Panc1 (cell line): ENCODE measurements at regions not wholly inside any gene's neighbourhood (a gene's known extent, or its start where the extent isn't known, plus 50 kb on each side); places are given as distances from the start of the nearest gene placed in this dataset.

Experiments
- ATAC-seq: fragments of 200-7000 bp; cut with Tn5 transposase; 2 replicates; pipeline ENCODE4 v1.9.1; 2020; ENCODE audit warnings: mild to moderate bottlenecking, moderate library complexity
- BruUV-seq: library from RNA; stranded (reverse); fragments of 400-500 nt; replicated peaks from 2 replicates; lab custom pipeline; 2021; lab: Mats Ljungman, UMichigan
- CTCF ChIA-PET: fragments of 300-600 bp; sonication (Branson Sonifier 250); formaldehyde crosslinking; loops from one replicate; lab custom pipeline; 2022; ENCODE audit warnings: antibody characterized with exemption; lab: Charles Lee
- POLR2A ChIA-PET: fragments of 300-600 bp; sonication (Branson Sonifier 250); formaldehyde crosslinking; loops from one replicate; lab custom pipeline; 2022; ENCODE audit warnings: antibody characterized with exemption; lab: Charles Lee
- DNase-seq: peaks from one replicate; pipeline ENCODE4 v3.0.0-alpha.2; 2010; ENCODE audit warnings: low read depth, low spot score
- H3K27ac ChIP-seq: 2 replicates; pipeline ENCODE4 v1.5.1; 2011; ENCODE audit warnings: mild to moderate bottlenecking, low read length, inconsistent platforms
- H3K27me3 ChIP-seq: fragments of 200-500 bp; sonication (Bioruptor generic); 2 replicates; pipeline ENCODE4 v1.6.0; 2014; ENCODE audit warnings: low read length, inconsistent platforms; ENCODE audit not compliant: control insufficient read depth, insufficient read depth
- H3K36me3 ChIP-seq: fragments of 200-500 bp; sonication (Bioruptor generic); 2 replicates; pipeline ENCODE4 v1.5.1; 2014; ENCODE audit warnings: inconsistent platforms, mild to moderate bottlenecking, low read length, moderate library complexity; ENCODE audit not compliant: control insufficient read depth, insufficient read depth
- H3K4me1 ChIP-seq: 2 replicates; pipeline ENCODE4 v1.5.1; 2011; ENCODE audit warnings: inconsistent platforms, mild to moderate bottlenecking, low read length, moderate library complexity; ENCODE audit not compliant: control insufficient read depth, insufficient read depth
- H3K4me3 ChIP-seq, 2 experiments: 2 replicates each; pipeline ENCODE4 v1.5.1; 2011 to 2012; ENCODE audit warnings: low read depth in 2 of 2, low read length in 2 of 2, mild to moderate bottlenecking in 2 of 2, inconsistent platforms in 1 of 2, moderate library complexity in 1 of 2
- H3K9me3 ChIP-seq: fragments of 200-500 bp; sonication (Bioruptor generic); 2 replicates; pipeline ENCODE4 v1.5.1; 2014; ENCODE audit warnings: low read depth, mild to moderate bottlenecking, inconsistent platforms, low read length, moderate library complexity; ENCODE audit not compliant: control insufficient read depth, insufficient read depth
- CTCF ChIP-seq: fragments of 450-650 bp; IDR thresholded peaks from 2 replicates; pipeline ENCODE4 v1.5.1; 2017; ENCODE audit warnings: mild to moderate bottlenecking
- POLR2AphosphoS5 ChIP-seq: IDR thresholded peaks from 2 replicates; pipeline ENCODE4 v1.6.1; 2012; ENCODE audit warnings: mild to moderate bottlenecking, low read depth, low read length, moderate library complexity
- REST ChIP-seq, 2 experiments: IDR thresholded peaks; 2 replicates each; pipeline ENCODE4 v1.6.1; 2011 to 2012; ENCODE audit warnings: low read depth in 2 of 2, control low read depth in 1 of 2, low read length in 1 of 2, mild to moderate bottlenecking in 1 of 2, moderate library complexity in 1 of 2; ENCODE audit not compliant: insufficient read depth in 1 of 2
- SIN3A ChIP-seq: IDR thresholded peaks from 2 replicates; pipeline ENCODE4 v1.6.1; 2012; ENCODE audit warnings: low read depth, mild to moderate bottlenecking, low read length, moderate library complexity, borderline replicate concordance; ENCODE audit not compliant: insufficient read depth
- TCF7L2 ChIP-seq: IDR thresholded peaks from 2 replicates; pipeline ENCODE4 v1.6.1; 2011; ENCODE audit warnings: mild to moderate bottlenecking, low read depth, low read length, inconsistent platforms
- in situ Hi-C: cut with HindIII; loops from 2 replicates; pipeline ENCODE4 v1.10.0; 2016; ENCODE audit warnings: low sequenced_read_pairs, low pct_unique_long_range_greater_than_20kb
- intact Hi-C: fragments of 100-400 bp; cut with micrococcal nuclease; formaldehyde crosslinking; loops from one replicate; pipeline ENCODE4 v1.10.0; 2022; ENCODE audit not compliant: unreplicated experiment

GRCh38 chr1:168401341-168401740, 120.7 kb downstream of the TBX19 start:
- Histone ChIP-seq H3K4me1 (peaks cover 2% of the 10 kb centered on the region; the same call in 1 of the 2 replicates), H3K4me3 (no peak overlapping the region), H3K36me3 (no peaks in the 10 kb centered on the region), H3K9me3 (no peaks in the 10 kb centered on the region), H3K27me3 (peaks cover 3% of the 10 kb centered on the region), H3K27ac (no peak overlapping the region)
- no TSS peak for BruUV-seq
- no peak for ATAC-seq
- TF ChIP-seq POLR2AphosphoS5: no peak
- TF ChIP-seq TCF7L2: no peak
- no peak for TF ChIP-seq SIN3A
- TF ChIP-seq REST (IDR thresholded peaks at IDR 0.05; ENCODE audit: insufficient read depth in 1 of 2, low read depth in 2 of 2, low read length in 1 of 2): no peak
- no peak for TF ChIP-seq CTCF
- DNase-seq: no peak
- POLR2A ChIA-PET: interaction anchor here (0.6 kb wide), 1 partner anchor 189 kb away, joined by 14 read pairs; no protein-coding TSS in a partner anchor
- CTCF ChIA-PET: no interaction called here
- intact Hi-C loops: no loop called here
- in situ Hi-C loops: no loop called here

DNA sequence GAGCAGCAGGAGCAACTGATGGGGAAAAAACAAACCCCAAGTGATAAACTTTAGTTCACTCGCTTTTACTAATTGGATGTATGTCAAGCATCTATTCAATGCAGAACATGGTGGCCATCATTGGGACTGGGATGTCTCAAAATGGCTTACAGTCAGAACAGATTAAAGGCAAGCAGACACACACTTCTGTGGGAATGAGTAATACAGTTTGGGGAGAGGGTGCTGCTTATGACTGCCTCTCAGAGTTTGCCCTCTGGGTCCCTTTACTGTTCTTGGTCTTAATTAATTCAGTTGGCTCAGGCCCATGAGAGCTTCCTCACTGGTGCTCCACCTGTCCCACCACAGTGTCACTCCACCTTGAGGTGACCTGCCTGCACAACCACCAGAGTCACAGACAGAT, 119.5 kb downstream of the TBX19 start:
- no peaks in the 10 kb centered on the region for H3K9me3 ChIP-seq
- in situ Hi-C loops (no loop called here), intact Hi-C loops (no loop called here)
- CTCF ChIA-PET: interaction anchor here (1.0 kb wide), 1 partner anchor 949 kb away, joined by 3 read pairs; no protein-coding TSS in a partner anchor
- BruUV-seq: no TSS peak
- peaks cover 3% of the 10 kb centered on the region for H3K27me3 ChIP-seq
- peaks cover 2% of the 10 kb centered on the region; the same call in 1 of the 2 replicates for H3K4me1 ChIP-seq
- no peak overlapping the region for H3K27ac ChIP-seq
- no peak for DNase-seq
- H3K36me3 ChIP-seq: no peaks in the 10 kb centered on the region
- ATAC-seq: no peak
- no peak for TF ChIP-seq POLR2AphosphoS5
- no peak for TF ChIP-seq REST (IDR thresholded peaks at IDR 0.05; ENCODE audit: insufficient read depth in 1 of 2, low read depth in 2 of 2, low read length in 1 of 2)
- TF ChIP-seq SIN3A: no peak
- TF ChIP-seq CTCF: no peak
- TF ChIP-seq TCF7L2: no peak
- POLR2A ChIA-PET: no interaction called here
- no peak overlapping the region for H3K4me3 ChIP-seq
